GM19467 (cell line): ENCODE measurements at regions not wholly inside any gene's neighbourhood (a gene's known extent, or its start where the extent isn't known, plus 50 kb on each side); places are given as distances from the start of the nearest gene placed in this dataset.

Experiments
- ATAC-seq: cut with Tn5 transposase; IDR thresholded peaks from one replicate; pipeline ENCODE4 v1.9.1; 2021; ENCODE audit warnings: mild to moderate bottlenecking, moderate library complexity; ENCODE audit not compliant: unreplicated experiment

GRCh38 chr7:50174948-50175347, 81.9 kb upstream of the ZPBP start:
- no peak for ATAC-seq

GRCh38 chr7:50166997-50167965, 74.2 kb upstream of the ZPBP start:
- ATAC-seq: peak; percentile 46

- ATAC-seq: no peak
These were observed 71.6 kb upstream of the ZPBP start for GRCh38 chr7:50164559-50165170.

- ATAC-seq: no peak
These were observed 67.2 kb upstream of the ZPBP start for GRCh38 chr7:50160206-50160605.

- ATAC-seq: no peak
These were observed 66.1 kb upstream of the ZPBP start for GRCh38 chr7:50159154-50159553.

GRCh38 chr7:50156706-50157105, 63.7 kb upstream of the ZPBP start:
- ATAC-seq: no peak

GRCh38 chr7:50156163-50156562, 63.1 kb upstream of the ZPBP start:
- ATAC-seq: no peak

- no peak for ATAC-seq
These were observed 62.7 kb upstream of the ZPBP start for GRCh38 chr7:50155755-50156154.

GRCh38 chr7:50153995-50154394, 60.9 kb upstream of the ZPBP start:
- no peak for ATAC-seq

- no peak for ATAC-seq
These were observed 60.1 kb upstream of the ZPBP start for GRCh38 chr7:50153148-50153547.

- no peak for ATAC-seq
These were observed 59.4 kb upstream of the ZPBP start for GRCh38 chr7:50152486-50152885.

GRCh38 chr7:50151661-50152060, 58.6 kb upstream of the ZPBP start:
- ATAC-seq: no peak

GRCh38 chr7:50151001-50151400, 58.0 kb upstream of the ZPBP start:
- no peak for ATAC-seq

GRCh38 chr7:50149369-50149768, 56.3 kb upstream of the ZPBP start:
- ATAC-seq: no peak

- peak; percentile 40 for ATAC-seq
These were observed 55.1 kb upstream of the ZPBP start for GRCh38 chr7:50147951-50148808.

GRCh38 chr7:50146692-50147091, 53.6 kb upstream of the ZPBP start:
- ATAC-seq: no peak

- ATAC-seq: peak; percentile 33
These were observed 52.8 kb upstream of the ZPBP start for GRCh38 chr7:50145801-50146338.

GRCh38 chr7:50145226-50145625, 52.2 kb upstream of the ZPBP start:
- no peak for ATAC-seq
